GM23248 (cell line): ENCODE measurements at regions not wholly inside any gene's neighbourhood (a gene's known extent, or its start where the extent isn't known, plus 50 kb on each side); places are given as distances from the start of the nearest gene placed in this dataset.

Experiments
- DNase-seq: peaks from one replicate; pipeline ENCODE4 v3.0.0-alpha.2; 2015
- H2AFZ ChIP-seq: fragments of 200-600 bp; sonication (generic); 2 replicates; pipeline ENCODE4 v1.6.1; 2016; ENCODE audit warnings: antibody characterized with exemption
- H3F3A ChIP-seq: fragments of 200-600 bp; sonication (generic); 2 replicates; pipeline ENCODE4 v1.6.1; 2016; ENCODE audit warnings: mild to moderate bottlenecking, antibody characterized with exemption, mixed run types; ENCODE audit not compliant: insufficient read depth
- H3K27ac ChIP-seq: fragments of 200-600 bp; sonication (generic); 2 replicates; pipeline ENCODE4 v1.5.1; 2016; ENCODE audit warnings: mild to moderate bottlenecking
- H3K27me3 ChIP-seq: fragments of 200-600 bp; sonication (generic); replicated peaks from 2 replicates; pipeline ENCODE4 v1.6.1; 2016; ENCODE audit warnings: mild to moderate bottlenecking; ENCODE audit not compliant: insufficient read depth
- H3K36me3 ChIP-seq: fragments of 200-600 bp; sonication (generic); 2 replicates; pipeline ENCODE4 v1.6.1; 2016; ENCODE audit warnings: low read depth, mild to moderate bottlenecking
- H3K4me1 ChIP-seq: fragments of 200-600 bp; sonication (generic); 2 replicates; pipeline ENCODE4 v1.6.1; 2016; ENCODE audit warnings: mild to moderate bottlenecking; ENCODE audit not compliant: insufficient read depth
- H3K4me2 ChIP-seq: fragments of 200-600 bp; sonication (generic); one replicate; pipeline ENCODE4 v1.6.1; 2016; ENCODE audit warnings: mild to moderate bottlenecking; ENCODE audit not compliant: unreplicated experiment
- H3K4me3 ChIP-seq: fragments of 200-600 bp; sonication (generic); 2 replicates; pipeline ENCODE4 v1.5.1; 2016; ENCODE audit warnings: mild to moderate bottlenecking
- H3K79me2 ChIP-seq: fragments of 200-600 bp; sonication (generic); 2 replicates; pipeline ENCODE4 v1.6.1; 2016; ENCODE audit warnings: mild to moderate bottlenecking; ENCODE audit not compliant: insufficient read depth
- H3K9ac ChIP-seq: fragments of 200-600 bp; sonication (generic); 2 replicates; pipeline ENCODE4 v1.6.1; 2016; ENCODE audit warnings: mild to moderate bottlenecking
- H3K9me2 ChIP-seq: fragments of 200-600 bp; sonication (generic); 2 replicates; pipeline ENCODE4 v1.6.1; 2016; ENCODE audit warnings: mixed run types, mild to moderate bottlenecking, moderate library complexity; ENCODE audit not compliant: insufficient read depth
- H3K9me3 ChIP-seq: fragments of 200-600 bp; sonication (generic); one replicate; pipeline ENCODE4 v1.6.1; 2017; ENCODE audit warnings: low read depth
- H4K20me1 ChIP-seq: fragments of 200-600 bp; sonication (generic); 2 replicates; pipeline ENCODE4 v1.6.0; 2016; ENCODE audit not compliant: insufficient read depth
- EZH2 ChIP-seq: fragments of 200-600 bp; sonication (generic); IDR thresholded peaks from 2 replicates; pipeline ENCODE4 v1.6.1; 2018; ENCODE audit warnings: antibody characterized with exemption, mild to moderate bottlenecking; ENCODE audit not compliant: insufficient read depth, poor library complexity, severe bottlenecking
- EZH2phosphoT487 ChIP-seq: fragments of 200-600 bp; sonication (generic); IDR thresholded peaks from 2 replicates; pipeline ENCODE4 v1.6.1; 2018; ENCODE audit warnings: antibody characterized with exemption, moderate library complexity, mild to moderate bottlenecking, low read depth; ENCODE audit not compliant: insufficient read depth
- WGBS, 2 experiments: methylation state at CpG; one replicate each; pipeline ENCODE4 v1.1.6; 2015 to 2017; ENCODE audit warnings: low lambda C conversion rate in 2 of 2, low coverage in 1 of 2; ENCODE audit errors: missing lambda C conversion rate in 2 of 2; 5-methylcytosine and 5-hydroxymethylcytosine counted together
- in situ Hi-C: fragments of 300-500 bp; cut with MboI; formaldehyde crosslinking; loops from 2 replicates; pipeline ENCODE4 v1.15.0; 2020

DNA sequence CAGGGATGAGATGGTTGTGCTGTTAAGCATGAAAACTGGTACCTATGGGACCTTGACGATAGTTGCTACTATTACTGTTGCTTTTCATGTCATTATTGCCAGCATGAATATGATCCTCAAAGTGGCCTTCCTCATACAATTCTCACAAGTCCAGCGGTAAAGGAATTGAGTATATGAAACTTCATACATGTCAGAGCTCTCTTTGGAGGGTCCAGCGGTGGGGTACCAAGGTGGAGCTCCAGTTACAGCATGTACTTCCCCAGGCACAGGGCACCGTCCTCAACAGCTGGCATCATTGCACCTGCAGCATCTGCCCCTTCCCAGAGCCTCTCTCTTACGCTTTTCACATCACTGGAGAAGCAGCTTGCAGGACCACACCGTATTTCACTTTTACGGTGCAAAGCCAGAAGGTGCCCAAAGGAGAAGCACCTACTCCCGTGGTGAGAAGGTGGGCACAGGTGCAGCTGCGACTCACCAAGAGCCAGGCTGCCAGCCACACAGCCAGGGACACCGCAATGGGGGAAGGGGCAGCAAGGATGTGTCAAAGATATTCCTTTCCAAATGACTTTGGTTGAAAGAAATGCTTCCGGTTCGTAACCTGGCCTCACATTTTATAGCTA lies 166.4 kb upstream of the IRF2BP2 start:
- H3K27ac ChIP-seq: no peak overlapping the region
- no peaks in the 10 kb centered on the region for H3K36me3 ChIP-seq
- peaks cover 14% of the 10 kb centered on the region for H3K4me1 ChIP-seq
- no peaks in the 10 kb centered on the region for H3K79me2 ChIP-seq
- TF ChIP-seq EZH2phosphoT487: no peak
- TF ChIP-seq EZH2: no peak
- in situ Hi-C loops: no loop called here
- H2AFZ ChIP-seq: no peak overlapping the region
- H3K27me3 ChIP-seq: peaks cover 48% of the 10 kb centered on the region
- no peak overlapping the region for H3K4me2 ChIP-seq
- no peak overlapping the region for H3K9ac ChIP-seq
- H4K20me1 ChIP-seq: no peaks in the 10 kb centered on the region
- no peak overlapping the region for H3K4me3 ChIP-seq
- no peak for DNase-seq
- 78 to 79% methylated on average over 12 of the region's 12 CpGs for WGBS, 2 experiments
- H3K9me2 ChIP-seq: no peaks in the 10 kb centered on the region
- H3F3A ChIP-seq: peaks cover 5% of the 10 kb centered on the region; the same call in 1 of the 2 replicates
- H3K9me3 ChIP-seq: no peaks in the 10 kb centered on the region

DNA sequence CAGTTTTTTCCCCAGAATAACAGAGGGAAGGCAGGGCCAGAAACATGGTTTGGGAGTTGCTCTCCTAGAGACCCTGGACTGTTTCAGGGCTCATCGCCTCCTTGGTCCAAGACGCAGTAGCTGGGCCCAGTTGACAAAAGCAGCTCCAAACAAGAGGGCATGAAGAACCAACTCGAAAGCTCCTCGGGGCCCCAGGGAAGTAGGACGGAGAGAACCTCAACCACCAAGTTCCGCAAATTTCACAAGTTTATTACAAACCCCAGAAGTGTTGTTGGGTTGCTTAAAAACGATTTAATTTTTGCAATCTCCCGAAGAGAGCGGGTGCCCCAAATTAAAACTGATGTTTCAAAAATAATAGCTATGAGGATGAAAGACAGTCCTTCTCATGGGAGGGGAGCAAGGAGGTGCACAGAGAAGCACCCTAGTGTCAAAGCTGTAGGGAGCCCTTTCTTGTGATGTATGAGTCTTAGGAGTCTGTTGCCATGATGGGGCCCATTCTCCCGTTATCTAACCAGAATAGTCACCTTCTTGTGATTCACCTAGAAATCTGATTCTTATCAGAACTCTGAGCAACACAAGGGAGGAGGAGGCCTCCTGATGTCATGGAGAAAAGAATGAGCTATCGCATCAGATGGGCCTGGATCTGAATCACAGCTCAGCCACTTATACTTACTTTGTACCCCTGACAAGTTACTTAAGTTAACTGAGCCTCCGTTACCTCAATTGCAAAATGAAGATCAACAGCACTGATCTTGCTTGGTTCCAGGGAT lies 165.7 kb upstream of the IRF2BP2 start:
- Histone ChIP-seq H3K9ac (no peak overlapping the region), H3K4me1 (peaks cover 14% of the 10 kb centered on the region), H3K9me2 (no peaks in the 10 kb centered on the region), H3K27me3 (peaks cover 41% of the 10 kb centered on the region), H2AFZ (no peak overlapping the region), H3K4me2 (no peak overlapping the region), H3F3A (peaks cover 5% of the 10 kb centered on the region; the same call in 1 of the 2 replicates), H3K4me3 (no peak overlapping the region), H4K20me1 (no peaks in the 10 kb centered on the region), H3K79me2 (no peaks in the 10 kb centered on the region), H3K27ac (no peak overlapping the region), H3K36me3 (no peaks in the 10 kb centered on the region), H3K9me3 (no peaks in the 10 kb centered on the region)
- in situ Hi-C loops: no loop called here
- peak; percentile 25 for DNase-seq
- no peak for TF ChIP-seq EZH2
- TF ChIP-seq EZH2phosphoT487: no peak
- 94 to 97% methylated on average over 12 of the region's 12 CpGs for WGBS, 2 experiments

DNA sequence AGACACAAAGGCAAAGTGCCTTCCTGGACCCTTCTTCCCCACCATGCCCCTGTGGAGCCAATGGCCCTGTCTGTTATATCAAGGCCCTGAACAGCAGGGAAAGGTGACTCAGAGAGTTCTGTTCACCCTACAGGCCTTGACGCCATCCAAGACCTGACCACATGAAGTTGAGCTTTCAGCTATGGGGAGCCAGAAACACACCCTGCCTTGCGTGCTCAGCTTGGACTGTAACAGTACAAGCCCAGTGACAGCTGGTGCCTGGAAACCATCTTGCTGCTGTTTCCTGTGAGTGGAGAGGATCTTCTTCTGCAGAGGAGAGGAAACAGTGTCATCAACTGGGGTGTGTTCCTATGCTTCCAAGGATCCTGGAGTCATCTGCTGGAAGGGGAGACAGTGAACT lies 165.0 kb upstream of the IRF2BP2 start:
- DNase-seq: peak; percentile 28
- in situ Hi-C loops: no loop called here
- no peaks in the 10 kb centered on the region for H4K20me1 ChIP-seq
- no peaks in the 10 kb centered on the region for H3K9me2 ChIP-seq
- no peak overlapping the region for H3K4me3 ChIP-seq
- no peak overlapping the region for H3K4me2 ChIP-seq
- no peaks in the 10 kb centered on the region for H3K9me3 ChIP-seq
- H3K27me3 ChIP-seq: peaks cover 35% of the 10 kb centered on the region
- H3K4me1 ChIP-seq: peaks cover 14% of the 10 kb centered on the region
- H2AFZ ChIP-seq: no peak overlapping the region
- H3K27ac ChIP-seq: no peak overlapping the region
- no peaks in the 10 kb centered on the region for H3K79me2 ChIP-seq
- H3F3A ChIP-seq: peaks cover 5% of the 10 kb centered on the region; the same call in 1 of the 2 replicates
- no peak for TF ChIP-seq EZH2phosphoT487
- no peak for TF ChIP-seq EZH2
- 97 to 98% methylated on average over 2 of the region's 2 CpGs for WGBS, 2 experiments
- H3K9ac ChIP-seq: no peak overlapping the region
- no peaks in the 10 kb centered on the region for H3K36me3 ChIP-seq

DNA sequence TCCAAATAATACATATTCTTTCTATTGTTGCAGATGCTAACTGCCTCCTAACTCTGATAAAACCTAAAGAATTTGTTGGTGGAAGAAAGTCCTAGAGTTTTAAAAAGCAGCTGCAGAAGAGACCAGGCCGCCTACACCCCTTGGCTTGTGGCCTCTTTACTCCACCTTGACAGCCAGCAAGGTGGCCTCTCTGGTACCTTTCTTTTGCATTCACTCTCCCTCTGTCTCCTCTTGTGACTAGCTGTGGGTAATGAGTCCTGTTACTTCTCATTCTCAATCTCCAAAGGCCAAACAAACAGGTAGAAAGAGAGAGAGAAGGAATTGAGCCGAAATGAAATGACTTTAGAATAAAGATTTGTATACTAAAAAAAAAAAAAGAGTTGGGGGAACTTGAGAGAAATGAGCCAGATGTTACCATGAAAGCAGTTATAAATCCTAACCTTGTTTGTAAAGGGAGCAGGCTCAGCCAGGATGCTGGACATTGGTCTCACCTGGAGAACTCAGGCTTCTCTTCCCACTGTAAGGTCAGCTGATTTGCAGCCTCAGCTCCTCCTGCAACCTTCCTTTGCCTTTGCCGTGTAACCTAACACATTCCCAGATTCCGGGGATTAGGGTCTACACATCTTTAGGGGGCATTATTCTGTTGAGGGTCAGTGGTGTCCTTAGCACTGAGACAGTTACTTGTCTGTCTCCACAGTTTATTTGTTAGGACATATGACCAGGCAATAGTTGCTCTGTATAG lies 164.1 kb upstream of the IRF2BP2 start:
- Histone ChIP-seq H3K4me1 (peaks cover 14% of the 10 kb centered on the region), H3F3A (peaks cover 5% of the 10 kb centered on the region; the same call in 1 of the 2 replicates), H2AFZ (no peak overlapping the region), H3K27me3 (peaks cover 28% of the 10 kb centered on the region), H3K36me3 (no peaks in the 10 kb centered on the region), H3K9me2 (no peaks in the 10 kb centered on the region), H3K9ac (no peak overlapping the region), H4K20me1 (no peaks in the 10 kb centered on the region), H3K9me3 (no peaks in the 10 kb centered on the region), H3K4me2 (no peak overlapping the region), H3K79me2 (no peaks in the 10 kb centered on the region), H3K4me3 (no peak overlapping the region), H3K27ac (no peak overlapping the region)
- WGBS, 2 experiments: 94 to 98% methylated on average over 4 of the region's 4 CpGs
- in situ Hi-C loops: no loop called here
- no peak for DNase-seq
- TF ChIP-seq EZH2 (no peak), EZH2phosphoT487 (no peak)
